Right ventricle myocardium inferior (tissue), 1 donor: ENCODE measurements at regions not wholly inside any gene's neighbourhood (a gene's known extent, or its start where the extent isn't known, plus 50 kb on each side); places are given as distances from the start of the nearest gene placed in this dataset.
A peak's percentile ranks its signal among the peaks of the same experiment; 100 is the strongest.

Source experiments
- ATAC-seq: fragments of 200-7000 bp; cut with Tn5 transposase; one replicate; pipeline ENCODE4 v1.9.1; 2020; ENCODE audit warnings: mild to moderate bottlenecking, moderate library complexity
- DNase-seq: peaks from one replicate; pipeline ENCODE4 v3.0.0; 2021; ENCODE audit errors: missing footprints
- intact Hi-C: fragments of 100-400 bp; cut with DNase I; formaldehyde crosslinking; loops from one replicate; pipeline ENCODE4 v1.11.0; 2022
- donor health status: DM: no; HTN: yes; CAD: no; lungs with severe emphysema.

- ATAC-seq = no peak
- intact Hi-C loops = no loop called here
- no peak for DNase-seq
Observed at GRCh38 chr1:182147951-182148350, 86.4 kb upstream of the ZNF648 start.

DNA sequence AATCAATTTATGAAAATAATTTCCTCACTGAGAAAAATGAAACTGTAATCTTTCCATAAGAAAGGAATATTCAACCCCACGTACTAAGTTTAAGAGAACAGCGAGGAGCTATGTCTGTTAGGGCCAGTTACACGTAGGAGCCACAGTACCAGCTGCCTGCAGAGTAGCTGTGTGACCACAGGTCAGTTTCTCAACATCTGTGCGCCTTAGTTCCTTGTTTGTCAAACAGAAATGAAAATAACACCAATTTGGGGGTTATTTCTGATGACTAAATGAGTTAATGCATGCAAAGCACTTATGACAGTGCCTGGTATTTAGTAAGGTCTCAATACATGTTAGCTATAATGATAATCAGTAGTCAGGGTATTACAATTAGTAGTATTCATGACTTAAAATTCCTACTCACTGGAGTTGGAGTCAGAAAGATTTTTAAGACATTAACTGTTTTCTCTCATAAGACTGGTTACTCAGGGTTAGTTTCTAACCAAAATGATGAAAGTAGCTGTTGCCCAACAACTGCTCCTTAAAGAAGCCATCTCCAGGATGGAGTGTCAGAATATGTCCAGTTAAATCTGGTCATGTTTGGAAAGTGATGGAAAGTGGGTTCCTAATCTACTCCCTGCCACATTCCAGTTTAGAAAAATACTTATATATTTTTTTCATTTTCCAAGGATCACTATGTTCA lies 85.8 kb upstream of the ZNF648 start:
- no peak for ATAC-seq

GRCh38 chr1:182146286-182146685 lies 84.8 kb upstream of the ZNF648 start:
- no peak for DNase-seq
- intact Hi-C loops = no loop called here
- no peak for ATAC-seq

More for the DNA sequence above, 85.8 kb upstream of the ZNF648 start:
- no peak for DNase-seq
- intact Hi-C loops = no loop called here

- no peak for DNase-seq
- no peak for ATAC-seq
- intact Hi-C loops = loop anchor here (2.0 kb wide), 1 partner anchor 159 kb away; no protein-coding TSS in a partner anchor
Observed at GRCh38 chr1:182145441-182145840, 83.9 kb upstream of the ZNF648 start.

- ATAC-seq = no peak
- no peak for DNase-seq
- intact Hi-C loops = loop anchor here (2.0 kb wide), 1 partner anchor 160 kb away; no protein-coding TSS in a partner anchor
Observed at GRCh38 chr1:182144646-182145030, 83.1 kb upstream of the ZNF648 start.

DNA sequence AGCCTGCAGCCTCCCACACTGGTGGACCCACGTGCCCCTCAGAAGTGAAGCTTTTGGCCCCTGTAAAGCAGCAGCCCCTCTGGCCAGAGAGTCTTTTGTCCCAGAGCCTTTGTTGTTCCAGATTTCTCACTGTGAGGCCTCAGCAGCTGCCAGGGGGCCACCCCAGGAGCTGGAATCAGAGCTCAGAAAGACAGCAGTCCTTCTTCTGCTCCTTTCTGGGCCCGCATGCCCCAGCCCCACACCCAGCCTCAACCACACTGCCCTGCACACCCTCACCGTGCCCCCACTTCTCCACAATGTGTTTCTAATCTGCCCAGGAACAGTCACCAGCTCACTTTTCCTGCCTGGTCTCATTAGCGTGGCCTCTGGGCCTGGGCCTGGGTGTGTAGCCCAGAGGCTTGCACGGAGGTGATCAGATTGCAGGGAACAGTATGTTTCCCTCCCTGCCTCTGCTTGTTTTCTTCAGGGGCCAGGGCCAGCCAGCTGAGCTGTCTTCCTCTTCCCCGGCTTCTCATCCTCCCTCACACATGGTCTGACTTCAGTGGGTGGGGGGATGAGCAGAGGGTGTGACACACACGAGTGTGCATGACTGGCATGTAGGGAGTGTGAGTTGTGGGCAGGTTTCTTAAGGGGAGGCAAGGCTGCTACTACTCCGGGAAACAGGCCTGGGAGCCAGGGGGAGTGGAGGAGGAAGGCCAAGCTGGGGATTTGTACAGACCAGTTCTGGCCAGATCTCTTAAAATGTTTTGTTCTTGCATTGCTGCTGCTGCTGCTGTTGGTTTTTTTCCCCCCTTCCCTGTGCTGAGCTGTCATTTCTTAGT lies 82.5 kb upstream of the ZNF648 start:
- DNase-seq (peak; percentile 90), ATAC-seq (peak; percentile 90)
- intact Hi-C loops = loop anchor here (1.0 to 2.0 kb wide), 5 partner anchors 55 to 252 kb away; partner anchors contain the start of gene GLUL

GRCh38 chr1:182143154-182143657 lies 81.7 kb upstream of the ZNF648 start:
- DNase-seq (peak; percentile 94), ATAC-seq (peak; percentile 64)
- intact Hi-C loops = loop anchor here (1.0 to 2.0 kb wide), 4 partner anchors 56 to 253 kb away; partner anchors contain the start of gene GLUL

DNA sequence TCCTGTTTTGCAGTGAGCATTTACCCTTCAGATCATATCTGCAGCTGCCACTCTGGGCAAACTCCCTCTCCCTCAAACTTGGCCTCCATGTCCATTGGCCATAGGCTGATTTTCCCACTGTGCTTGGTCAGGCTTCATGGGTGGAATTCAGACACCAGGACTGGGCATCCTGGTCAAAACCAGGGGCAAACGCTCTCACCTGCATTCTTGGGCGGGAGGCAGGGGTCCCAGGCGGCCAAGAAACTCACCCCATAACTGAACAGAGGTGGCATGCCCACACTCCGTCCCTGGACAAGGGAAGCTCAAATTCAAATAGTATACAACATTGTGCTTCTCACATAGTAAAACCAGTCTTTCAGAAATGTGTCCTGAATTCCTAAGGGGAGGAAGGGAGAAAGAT lies 81.1 kb upstream of the ZNF648 start:
- intact Hi-C loops = loop anchor here (1.0 to 2.0 kb wide), 4 partner anchors 56 to 254 kb away; partner anchors contain the start of gene GLUL
- DNase-seq (no peak), ATAC-seq (no peak)

- intact Hi-C loops = no loop called here
- DNase-seq (no peak), ATAC-seq (no peak)
Observed at GRCh38 chr1:182141040-182141439, 79.5 kb upstream of the ZNF648 start.

GRCh38 chr1:182139496-182139895 lies 78.0 kb upstream of the ZNF648 start:
- intact Hi-C loops = no loop called here
- ATAC-seq (no peak), DNase-seq (no peak)

DNA sequence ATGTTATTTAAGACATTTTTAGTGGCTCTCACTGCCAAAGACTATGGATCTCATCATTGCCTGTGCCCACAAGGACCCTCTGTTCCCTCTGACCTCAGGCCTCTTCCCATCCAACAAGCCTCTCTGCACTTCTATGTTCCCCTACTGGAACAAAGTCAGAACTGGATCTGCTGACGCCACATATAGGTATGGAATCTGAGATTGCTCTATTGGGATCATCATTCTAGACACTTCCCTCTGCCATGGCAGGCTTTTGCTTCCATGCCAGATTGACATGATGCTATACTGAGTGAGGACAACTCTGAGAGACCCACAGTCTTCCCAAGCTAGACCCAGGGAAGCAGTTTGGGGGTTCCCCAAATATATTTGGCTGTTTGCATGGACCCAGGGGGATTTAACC lies 76.0 kb upstream of the ZNF648 start:
- intact Hi-C loops = no loop called here

GRCh38 chr1:182135946-182136345 lies 74.4 kb upstream of the ZNF648 start:
- DNase-seq (no peak), ATAC-seq (no peak)
- intact Hi-C loops = no loop called here

More for the DNA sequence above, 76.0 kb upstream of the ZNF648 start:
- DNase-seq (no peak), ATAC-seq (no peak)

DNA sequence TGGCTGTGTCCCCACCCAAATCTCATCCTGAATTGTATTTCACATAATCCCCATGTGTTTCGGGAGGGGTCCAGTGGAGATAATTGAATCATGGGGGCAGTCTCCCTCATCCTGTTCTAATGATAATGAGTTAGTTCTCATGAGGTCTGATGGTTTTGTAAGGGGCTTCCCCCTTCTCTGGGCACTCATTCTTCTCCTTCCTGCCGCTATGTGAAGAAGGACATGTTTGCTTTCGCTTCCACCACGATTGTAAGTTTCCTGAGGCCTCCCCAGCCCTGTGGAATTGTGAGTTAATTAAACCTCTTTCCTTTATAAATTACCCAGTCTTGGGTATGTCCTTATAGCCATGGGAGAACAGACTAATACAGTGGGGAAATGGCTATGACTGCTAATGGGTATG lies 72.7 kb upstream of the ZNF648 start:
- DNase-seq = no peak
- intact Hi-C loops = no loop called here

GRCh38 chr1:182133181-182133580 lies 71.7 kb upstream of the ZNF648 start:
- intact Hi-C loops = no loop called here
- DNase-seq (no peak), ATAC-seq (no peak)

More for the DNA sequence above, 72.7 kb upstream of the ZNF648 start:
- ATAC-seq = no peak

DNA sequence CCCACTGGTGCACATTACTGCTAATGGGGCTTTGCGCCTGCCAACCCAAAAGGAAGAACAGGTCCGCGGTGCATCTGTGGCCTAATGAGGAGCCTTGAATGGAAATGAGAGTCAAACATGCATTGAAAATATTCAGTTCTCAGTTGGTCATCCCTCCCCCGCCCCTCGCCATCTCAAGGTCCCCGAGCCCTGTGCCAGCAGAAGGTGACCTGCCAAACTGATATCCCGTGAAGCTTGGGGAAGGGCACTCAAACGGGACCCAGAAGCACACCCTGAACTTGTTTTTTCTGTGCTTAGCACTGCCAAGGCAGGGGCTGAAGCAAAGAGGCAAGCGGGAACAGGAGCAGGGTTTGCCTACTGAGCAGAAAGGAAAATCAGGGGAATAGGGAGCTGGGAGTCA lies 67.9 kb upstream of the ZNF648 start:
- ATAC-seq (no peak), DNase-seq (no peak)
- intact Hi-C loops = no loop called here

GRCh38 chr1:182128502-182128901 lies 67.0 kb upstream of the ZNF648 start:
- DNase-seq (no peak), ATAC-seq (no peak)
- intact Hi-C loops = no loop called here

GRCh38 chr1:182127656-182128055 lies 66.1 kb upstream of the ZNF648 start:
- DNase-seq = no peak
- ATAC-seq = no peak
- intact Hi-C loops = no loop called here

GRCh38 chr1:182126272-182126800 lies 64.8 kb upstream of the ZNF648 start:
- ATAC-seq (no peak), DNase-seq (no peak)
- intact Hi-C loops = no loop called here

DNA sequence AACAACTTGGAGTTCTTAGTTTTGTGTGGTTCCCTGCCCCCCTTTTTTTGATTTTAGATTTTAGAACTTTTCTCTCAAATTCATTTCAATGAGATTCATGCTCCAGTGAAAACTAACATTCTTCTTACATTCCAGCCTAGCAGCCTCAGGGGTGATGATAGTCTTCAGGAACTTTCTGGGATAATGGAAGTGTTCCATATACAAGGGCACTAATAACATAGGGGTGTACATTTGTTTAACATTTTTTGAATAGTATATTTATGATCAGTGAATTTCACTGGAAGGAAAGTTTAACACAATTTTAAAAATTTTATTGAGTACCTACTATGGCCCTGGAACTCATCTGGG lies 61.4 kb upstream of the ZNF648 start:
- no peak for ATAC-seq
- intact Hi-C loops = no loop called here
- DNase-seq = no peak
